ENCODE measurements at regions not wholly inside any gene's neighbourhood (a gene's known extent, or its start where the extent isn't known, plus 50 kb on each side); places are given as distances from the start of the nearest gene placed in this dataset.

DNA sequence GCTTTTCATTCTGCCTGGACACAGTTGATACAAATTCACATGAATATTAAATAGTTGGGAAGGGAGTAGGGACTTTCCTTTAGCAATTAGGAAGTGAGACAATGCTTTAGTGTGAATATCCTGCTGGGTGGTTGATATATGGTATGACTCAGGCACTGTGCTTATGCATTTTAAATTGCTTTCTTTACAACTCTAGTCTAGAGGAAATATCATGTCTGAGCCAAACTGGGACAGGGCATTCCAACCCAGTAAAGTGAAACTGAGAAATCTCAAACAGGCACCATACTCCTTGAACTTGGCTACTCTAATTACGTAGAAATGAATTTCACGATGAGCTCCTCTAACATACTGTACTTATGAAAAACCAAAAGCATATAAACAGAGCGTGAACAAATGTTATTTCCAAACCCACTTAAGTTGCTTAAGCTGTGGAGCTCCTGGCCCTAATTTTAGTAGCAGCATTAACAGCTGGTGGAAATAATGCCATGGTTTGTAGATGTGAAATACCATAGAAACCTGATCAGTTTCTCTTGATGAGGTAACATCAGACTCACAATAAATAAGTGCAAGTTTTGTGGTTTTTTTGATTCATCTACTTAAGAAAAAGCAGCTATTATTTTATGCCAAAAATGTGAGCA, 242.9 kb upstream of the GK2 start:
- Mint-ChIP-seq H3K36me3 (ENCODE audit: low read depth) (no peaks in the 10 kb centered on the region), H3K4me3 (no peak overlapping the region), H3K9me3 (no peaks in the 10 kb centered on the region), H3K27ac (no peak overlapping the region), H3K4me1 (ENCODE audit: low read depth) (no peaks in the 10 kb centered on the region), H3K27me3 (no peaks in the 10 kb centered on the region)
- H3K9me3 ChIP-seq (ENCODE audit: control insufficient read depth in 1 of 2, insufficient read depth in 1 of 2, low read length in 2 of 2) = no peaks in the 10 kb centered on the region
- H3K4me3 ChIP-seq (ENCODE audit: low read length) = no peak overlapping the region
- intact Hi-C loops (cut with DNase I, micrococcal nuclease) = no loop called here
- no peaks in the 10 kb centered on the region for H3K4me1 ChIP-seq (ENCODE audit: insufficient read depth, low read length)
- no peaks in the 10 kb centered on the region for H3K36me3 ChIP-seq (ENCODE audit: insufficient read depth, low read length)
- POLR2A ChIA-PET = no interaction called here
- CTCF ChIA-PET = no interaction called here
- H3K27ac ChIP-seq (ENCODE audit: low read depth in 1 of 2, low read length in 2 of 2) = no peak overlapping the region
- ATAC-seq (ENCODE audit: poor library complexity) (no peak), DNase-seq (no peak)
- TF ChIP-seq, protein P1, sequence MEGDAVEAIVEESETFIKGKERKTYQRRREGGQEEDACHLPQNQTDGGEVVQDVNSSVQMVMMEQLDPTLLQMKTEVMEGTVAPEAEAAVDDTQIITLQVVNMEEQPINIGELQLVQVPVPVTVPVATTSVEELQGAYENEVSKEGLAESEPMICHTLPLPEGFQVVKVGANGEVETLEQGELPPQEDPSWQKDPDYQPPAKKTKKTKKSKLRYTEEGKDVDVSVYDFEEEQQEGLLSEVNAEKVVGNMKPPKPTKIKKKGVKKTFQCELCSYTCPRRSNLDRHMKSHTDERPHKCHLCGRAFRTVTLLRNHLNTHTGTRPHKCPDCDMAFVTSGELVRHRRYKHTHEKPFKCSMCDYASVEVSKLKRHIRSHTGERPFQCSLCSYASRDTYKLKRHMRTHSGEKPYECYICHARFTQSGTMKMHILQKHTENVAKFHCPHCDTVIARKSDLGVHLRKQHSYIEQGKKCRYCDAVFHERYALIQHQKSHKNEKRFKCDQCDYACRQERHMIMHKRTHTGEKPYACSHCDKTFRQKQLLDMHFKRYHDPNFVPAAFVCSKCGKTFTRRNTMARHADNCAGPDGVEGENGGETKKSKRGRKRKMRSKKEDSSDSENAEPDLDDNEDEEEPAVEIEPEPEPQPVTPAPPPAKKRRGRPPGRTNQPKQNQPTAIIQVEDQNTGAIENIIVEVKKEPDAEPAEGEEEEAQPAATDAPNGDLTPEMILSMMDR (IDR thresholded peaks at IDR 0.05) = no peak
- no peaks in the 10 kb centered on the region for H3K27me3 ChIP-seq (ENCODE audit: control insufficient read depth in 1 of 2, insufficient read depth in 2 of 2, low read length in 2 of 2)

GRCh38 chr4:79650217-79650616, 242.2 kb upstream of the GK2 start:
- CTCF ChIA-PET = no interaction called here
- H3K27ac Mint-ChIP-seq = no peak overlapping the region
- H3K4me3 ChIP-seq (ENCODE audit: low read length) = no peak overlapping the region
- H3K36me3 ChIP-seq (ENCODE audit: insufficient read depth, low read length) = no peaks in the 10 kb centered on the region
- no peaks in the 10 kb centered on the region for H3K36me3 Mint-ChIP-seq (ENCODE audit: low read depth)
- no peak for ATAC-seq (ENCODE audit: poor library complexity)
- intact Hi-C loops (cut with DNase I, micrococcal nuclease) = no loop called here
- no peak for DNase-seq
- H3K4me3 Mint-ChIP-seq = no peak overlapping the region
- no peaks in the 10 kb centered on the region for H3K4me1 Mint-ChIP-seq (ENCODE audit: low read depth)
- no peaks in the 10 kb centered on the region for H3K27me3 Mint-ChIP-seq
- no peaks in the 10 kb centered on the region for H3K27me3 ChIP-seq (ENCODE audit: control insufficient read depth in 1 of 2, insufficient read depth in 2 of 2, low read length in 2 of 2)
- no peak overlapping the region for H3K27ac ChIP-seq (ENCODE audit: low read depth in 1 of 2, low read length in 2 of 2)
- H3K9me3 Mint-ChIP-seq = no peaks in the 10 kb centered on the region
- POLR2A ChIA-PET = no interaction called here
- H3K9me3 ChIP-seq (ENCODE audit: control insufficient read depth in 1 of 2, insufficient read depth in 1 of 2, low read length in 2 of 2) = no peaks in the 10 kb centered on the region
- no peaks in the 10 kb centered on the region for H3K4me1 ChIP-seq (ENCODE audit: insufficient read depth, low read length)
- TF ChIP-seq, protein P1 (IDR thresholded peaks at IDR 0.05) = no peak

DNA sequence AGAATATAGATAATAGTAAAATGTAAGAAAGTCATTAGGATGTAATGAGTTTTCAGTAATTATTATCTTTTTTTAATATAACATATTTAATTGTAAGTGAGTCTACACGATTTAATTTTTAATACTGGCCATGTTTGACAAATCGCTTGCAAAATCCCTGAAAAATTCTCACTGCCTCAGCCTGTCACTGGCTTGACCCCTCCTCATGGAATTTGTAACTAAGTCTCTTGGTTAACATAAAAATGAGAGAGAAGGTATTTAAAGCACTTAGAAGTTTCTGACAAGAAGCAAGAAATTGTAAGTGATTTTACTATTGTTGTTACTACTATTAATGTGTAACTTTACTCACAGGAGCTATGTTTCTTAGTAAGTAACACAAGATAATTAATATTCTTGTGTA, 237.9 kb upstream of the GK2 start:
- ChIA-PET CTCF (no interaction called here), POLR2A (no interaction called here)
- no peaks in the 10 kb centered on the region for H3K36me3 ChIP-seq (ENCODE audit: insufficient read depth, low read length)
- H3K9me3 Mint-ChIP-seq = no peaks in the 10 kb centered on the region
- H3K27ac Mint-ChIP-seq = no peak overlapping the region
- intact Hi-C loops (cut with DNase I, micrococcal nuclease) = no loop called here
- H3K36me3 Mint-ChIP-seq (ENCODE audit: low read depth) = no peaks in the 10 kb centered on the region
- no peaks in the 10 kb centered on the region for H3K9me3 ChIP-seq (ENCODE audit: control insufficient read depth in 1 of 2, insufficient read depth in 1 of 2, low read length in 2 of 2)
- H3K4me3 Mint-ChIP-seq = no peak overlapping the region
- no peak overlapping the region for H3K27ac ChIP-seq (ENCODE audit: low read depth in 1 of 2, low read length in 2 of 2)
- DNase-seq (no peak), ATAC-seq (ENCODE audit: poor library complexity) (no peak)
- H3K27me3 ChIP-seq (ENCODE audit: control insufficient read depth in 1 of 2, insufficient read depth in 2 of 2, low read length in 2 of 2) = no peaks in the 10 kb centered on the region
- no peaks in the 10 kb centered on the region for H3K27me3 Mint-ChIP-seq
- H3K4me1 Mint-ChIP-seq (ENCODE audit: low read depth) = no peaks in the 10 kb centered on the region
- TF ChIP-seq, protein P1 (IDR thresholded peaks at IDR 0.05) = no peak
- H3K4me1 ChIP-seq (ENCODE audit: insufficient read depth, low read length) = no peaks in the 10 kb centered on the region
- H3K4me3 ChIP-seq (ENCODE audit: low read length) = no peak overlapping the region
